Epidermal melanocyte (primary cell): ENCODE measurements at regions not wholly inside any gene's neighbourhood (a gene's known extent, or its start where the extent isn't known, plus 50 kb on each side); places are given as distances from the start of the nearest gene placed in this dataset.

Source experiments
- DNase-seq: peaks from one replicate; pipeline ENCODE4 v3.0.0; 2011; ENCODE audit warnings: low spot score; ENCODE audit not compliant: insufficient read length

DNA sequence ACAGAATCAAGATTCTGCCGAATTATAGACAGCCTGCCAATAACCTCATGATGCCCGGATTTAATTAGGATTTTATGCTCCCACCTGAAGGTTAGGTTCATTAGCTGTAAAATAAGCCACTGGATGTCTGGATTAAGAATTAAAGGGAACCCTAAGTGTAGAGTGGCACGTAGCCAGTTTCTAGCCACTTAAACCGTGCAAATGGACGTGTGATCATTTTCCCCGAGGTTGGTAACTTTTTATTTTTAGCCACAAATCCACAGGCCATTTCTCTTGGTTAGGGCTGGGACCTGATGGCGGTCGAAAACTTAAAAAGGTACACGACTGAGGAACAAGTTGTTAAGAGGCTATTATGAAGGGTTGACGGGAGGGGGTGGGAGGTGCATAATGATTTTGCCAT lies 127.3 kb upstream of the TMPO start:
- DNase-seq: no peak

GRCh38 chr12:98389593-98389992 lies 125.8 kb upstream of the TMPO start:
- DNase-seq: no peak

DNA sequence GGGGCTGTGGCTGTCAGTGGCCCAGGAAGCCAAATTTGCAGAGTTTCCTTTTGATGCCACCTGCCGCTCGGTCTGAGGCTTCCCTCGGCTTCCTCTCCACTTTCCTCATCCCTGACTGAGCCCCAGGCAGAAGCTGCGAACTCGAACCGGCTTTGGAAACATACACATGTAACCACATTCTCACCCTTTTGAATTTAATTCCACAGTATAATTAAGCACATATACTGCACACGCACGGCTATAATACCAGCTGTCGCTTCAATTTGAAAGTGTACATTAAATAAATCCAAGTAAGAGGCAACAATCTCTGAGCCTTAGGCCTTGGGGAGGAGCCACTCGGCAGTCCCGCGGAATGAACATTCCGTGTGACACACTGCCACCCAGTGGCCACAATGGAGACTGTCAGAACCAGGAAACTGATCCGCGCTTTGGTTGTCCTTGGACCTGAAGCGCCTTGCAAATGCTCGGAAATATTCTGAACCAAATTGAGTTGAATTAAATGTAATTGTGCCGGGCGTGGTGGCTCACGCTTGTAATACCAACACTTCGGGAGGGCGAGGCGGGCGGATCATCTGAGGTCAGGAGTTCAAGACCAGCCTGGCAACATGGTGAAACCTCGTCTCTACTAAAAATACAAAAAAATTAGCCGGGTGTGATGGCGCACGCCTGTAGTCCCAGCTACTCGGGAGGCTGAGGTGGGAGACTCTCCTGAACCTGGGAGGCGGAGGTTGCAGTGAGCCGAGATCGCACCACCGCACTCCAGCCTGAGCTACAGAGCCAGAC lies 117.9 kb upstream of the TMPO start:
- DNase-seq: peak; percentile 73

GRCh38 chr12:98399532-98399931 lies 115.9 kb upstream of the TMPO start:
- no peak for DNase-seq

DNA sequence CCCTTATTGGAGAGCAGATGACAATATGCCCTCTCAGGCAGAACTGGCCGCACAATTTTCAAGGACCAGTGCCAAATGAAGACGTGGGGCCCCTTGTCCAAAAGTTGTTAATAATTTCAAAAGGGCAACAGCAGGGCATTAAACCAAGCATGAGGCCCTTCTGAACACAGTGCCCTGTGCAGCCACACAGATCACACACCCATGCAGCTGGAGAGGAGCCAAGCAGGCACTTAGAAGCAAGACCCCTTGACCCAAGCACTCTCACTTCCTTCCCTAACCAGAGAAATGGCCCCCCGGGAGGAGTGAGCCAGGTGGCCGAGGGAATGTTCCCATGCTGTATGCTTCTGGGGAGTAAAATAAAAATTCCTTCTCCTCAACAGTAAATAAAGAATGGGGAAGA lies 114.0 kb upstream of the TMPO start:
- DNase-seq: no peak

- DNase-seq: no peak
Observed at GRCh38 chr12:98402091-98402490, 113.3 kb upstream of the TMPO start.

- DNase-seq: no peak
Observed at GRCh38 chr12:98402671-98403070, 112.7 kb upstream of the TMPO start.

GRCh38 chr12:98403385-98403784 lies 112.0 kb upstream of the TMPO start:
- no peak for DNase-seq

DNA sequence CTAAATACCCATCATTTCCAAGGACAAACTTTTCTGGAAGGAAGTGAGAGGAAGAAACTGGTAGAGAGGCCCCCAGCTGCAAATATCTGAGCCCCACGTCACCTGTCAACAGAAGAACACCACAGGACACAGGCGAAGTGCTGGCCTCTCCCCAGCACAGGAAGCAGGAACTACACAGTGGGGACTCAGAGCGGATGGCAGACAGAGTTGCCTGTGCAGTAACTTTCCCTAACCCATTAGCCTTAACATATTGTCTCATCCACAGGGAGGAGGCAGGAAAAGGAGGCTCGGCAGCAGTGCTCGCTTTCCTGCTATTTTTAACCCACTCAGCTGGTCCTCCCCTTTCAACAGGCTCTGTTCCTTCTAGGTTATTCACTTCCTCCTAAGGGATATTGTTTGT lies 111.5 kb upstream of the TMPO start:
- DNase-seq: no peak

- no peak for DNase-seq
Observed at GRCh38 chr12:98405805-98406366, 109.5 kb upstream of the TMPO start.

- DNase-seq: no peak
Observed at GRCh38 chr12:98406378-98406777, 109.0 kb upstream of the TMPO start.

- DNase-seq: no peak
Observed at GRCh38 chr12:98408681-98409080, 106.7 kb upstream of the TMPO start.

DNA sequence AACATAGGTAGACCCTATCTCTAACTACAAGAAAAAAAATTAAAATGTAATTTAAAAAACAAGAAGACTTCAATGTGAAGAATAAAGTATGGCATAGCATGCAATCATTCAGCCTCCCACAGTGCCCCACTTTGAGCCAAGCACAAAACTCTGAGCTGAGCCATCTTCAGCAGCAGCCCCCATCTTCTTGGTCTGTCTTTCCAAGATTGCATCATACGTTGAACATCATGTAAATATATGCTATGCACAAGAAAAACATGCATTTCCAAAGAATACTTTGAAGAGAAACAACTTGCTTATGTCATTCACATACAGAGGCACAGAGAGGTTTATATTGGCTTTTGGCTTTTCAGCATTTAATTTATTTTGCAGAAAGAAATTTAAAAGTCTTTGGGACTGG lies 105.8 kb upstream of the TMPO start:
- DNase-seq: no peak

GRCh38 chr12:98410356-98410755 lies 105.0 kb upstream of the TMPO start:
- DNase-seq: no peak

DNA sequence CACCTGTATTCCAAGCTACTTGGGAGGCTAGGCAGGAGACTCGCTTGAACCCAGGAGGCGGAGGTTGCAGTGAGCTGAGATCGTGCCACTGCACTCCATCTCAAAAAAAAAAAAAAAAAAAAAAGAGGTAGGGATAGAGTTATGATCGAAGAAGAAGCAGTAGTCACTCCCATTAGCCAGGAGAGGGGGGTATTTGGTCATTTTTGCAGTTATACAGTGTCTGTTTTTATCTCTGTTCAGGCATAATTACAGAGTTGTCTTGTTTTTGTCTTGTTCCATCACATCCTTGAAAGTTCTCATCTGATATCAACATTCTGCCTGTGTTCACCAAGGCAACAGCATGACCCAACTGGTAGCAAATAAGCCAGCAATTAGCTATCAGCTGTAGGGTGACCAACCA lies 98.5 kb upstream of the TMPO start:
- no peak for DNase-seq

DNA sequence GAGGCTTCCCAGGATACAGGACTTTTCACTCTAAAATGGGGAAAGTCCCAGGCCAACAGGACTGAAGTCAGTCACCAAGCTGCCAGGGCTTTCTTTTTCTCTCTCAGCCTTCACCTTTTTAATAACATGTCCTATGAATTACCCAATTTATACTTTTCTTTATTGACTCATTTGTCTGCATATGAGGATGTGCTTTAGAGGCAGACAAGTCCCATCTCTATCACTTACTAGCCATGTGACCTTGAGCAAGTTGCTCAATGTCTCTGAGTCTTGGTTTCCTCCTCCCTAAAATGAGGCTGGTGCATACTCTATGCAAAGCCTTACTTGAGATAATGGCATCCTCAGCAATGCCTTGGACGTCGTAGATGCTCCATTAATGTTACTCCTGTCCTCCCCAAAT lies 98.1 kb upstream of the TMPO start:
- DNase-seq: no peak

DNA sequence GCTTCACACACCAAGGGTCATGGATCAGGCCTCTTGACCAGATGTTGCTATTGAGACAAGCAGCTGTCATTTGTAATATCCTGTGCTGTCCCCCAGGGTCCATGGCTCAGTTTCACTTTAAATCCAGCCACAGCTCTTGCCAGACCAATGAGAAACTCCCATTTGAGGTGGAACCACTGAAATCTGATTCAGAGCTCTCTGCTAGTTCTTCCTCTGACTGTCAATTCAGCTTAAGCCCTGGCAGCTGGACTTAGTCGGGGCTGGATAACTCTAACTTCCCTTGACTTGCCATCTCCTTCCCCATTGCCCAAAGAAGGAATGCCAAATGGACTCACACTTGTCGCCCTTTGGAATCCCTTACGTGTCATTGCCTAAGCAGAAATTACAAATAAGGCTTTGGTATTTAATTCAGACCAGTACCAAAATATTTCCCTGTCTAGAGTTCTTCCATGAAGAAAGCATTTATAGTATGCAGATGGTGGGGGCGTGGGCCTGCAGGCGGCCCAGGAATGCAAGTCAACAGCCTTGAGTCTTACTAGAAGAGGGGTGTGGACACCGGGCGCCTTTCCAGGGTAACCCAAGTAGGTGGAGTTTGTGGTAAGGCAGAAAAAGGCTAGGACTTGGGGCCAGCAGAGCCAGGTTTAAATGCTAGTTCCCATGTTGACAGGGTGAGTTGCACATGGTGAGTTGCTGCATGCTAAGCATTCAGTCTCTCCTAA lies 96.9 kb upstream of the TMPO start:
- peak; percentile 48 for DNase-seq

GRCh38 chr12:98419081-98419794 lies 96.2 kb upstream of the TMPO start:
- DNase-seq: no peak

DNA sequence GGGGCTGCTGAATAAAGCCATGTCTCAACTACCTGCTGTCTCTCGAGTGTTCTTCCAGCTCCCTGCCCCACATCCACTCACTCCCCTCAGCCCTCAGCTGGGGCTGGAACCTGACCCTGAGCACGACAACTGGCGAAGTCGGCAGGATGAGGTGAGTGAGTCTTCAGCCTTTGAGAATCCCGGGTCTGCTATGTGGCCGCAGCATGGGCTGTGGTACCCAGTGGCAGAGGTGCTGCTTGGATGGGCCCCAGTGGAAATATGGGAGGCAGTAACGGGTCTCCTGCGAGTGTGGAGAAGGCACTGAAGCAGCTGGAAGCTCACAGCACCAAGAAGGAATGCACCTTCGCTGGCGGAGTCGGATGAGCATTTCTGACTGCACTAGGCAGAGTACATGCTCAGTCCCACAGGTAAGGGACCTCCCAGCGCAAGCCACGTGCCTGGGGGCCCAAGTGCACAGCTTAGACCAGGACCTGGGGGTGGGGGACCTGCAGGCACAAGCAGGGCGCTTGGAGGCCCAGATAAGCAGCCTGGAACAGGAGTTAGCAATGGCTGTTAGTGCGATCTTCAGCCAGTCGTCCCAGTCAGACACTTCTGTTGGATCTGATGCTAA lies 95.5 kb upstream of the TMPO start:
- DNase-seq: no peak

- DNase-seq: no peak
Observed at GRCh38 chr12:98420461-98420860, 94.9 kb upstream of the TMPO start.

DNA sequence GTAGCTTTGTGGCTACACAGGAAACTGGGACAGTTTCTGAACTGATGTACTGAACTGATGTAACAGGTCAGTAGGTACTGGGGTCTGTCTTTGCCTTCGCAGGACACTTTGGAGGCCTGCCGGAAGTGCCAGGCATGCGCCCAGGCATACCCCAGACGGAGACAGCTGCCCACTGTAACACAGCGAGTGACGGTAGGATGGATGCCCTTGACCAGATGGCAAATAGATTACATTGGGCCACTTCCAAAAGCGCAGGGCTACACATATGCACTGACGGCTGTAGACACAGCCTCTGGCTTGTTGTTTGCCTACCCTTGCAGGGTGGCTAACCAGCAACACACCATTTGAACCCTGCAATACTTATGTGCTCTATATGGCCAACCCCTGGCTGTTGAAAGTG lies 94.1 kb upstream of the TMPO start:
- DNase-seq: no peak

DNA sequence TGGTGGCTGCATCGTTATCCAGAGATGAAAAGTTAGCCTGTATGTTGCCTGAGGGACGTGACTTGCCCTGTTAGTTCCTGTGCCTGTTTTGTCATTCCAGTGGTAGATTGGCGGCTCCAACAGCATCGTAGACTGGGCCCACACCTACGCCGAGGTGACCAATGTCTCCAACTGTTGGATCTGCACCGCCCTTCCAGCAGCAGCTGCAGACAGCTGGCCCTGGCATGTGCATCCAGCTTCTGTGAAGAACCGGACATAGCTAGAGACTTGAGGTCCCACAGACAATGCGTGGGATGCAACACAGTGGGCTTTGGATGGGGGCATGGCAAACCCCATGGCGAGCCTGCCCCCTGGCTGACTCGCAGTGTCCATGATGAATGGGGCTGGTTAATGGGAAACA lies 93.0 kb upstream of the TMPO start:
- DNase-seq: no peak
